ENCODE measurements at regions not wholly inside any gene's neighbourhood (a gene's known extent, or its start where the extent isn't known, plus 50 kb on each side); places are given as distances from the start of the nearest gene placed in this dataset.

- Histone ChIP-seq H3K79me1 (ENCODE audit: low read depth, low read length) (no peaks in the 10 kb centered on the region), H4K20me1 (replicated peaks in 1 of 2; ENCODE audit: control insufficient read depth in 1 of 2, insufficient read depth in 2 of 2, low read length in 2 of 2) (no peaks in the 10 kb centered on the region), H3K18ac (ENCODE audit: extremely low read depth, low read length) (no peak overlapping the region), H3K36me3 (ENCODE audit: control insufficient read depth in 2 of 4, insufficient read depth in 4 of 4, low read length in 3 of 4) (no peaks in the 10 kb centered on the region), H3K4me2 (ENCODE audit: insufficient read depth in 1 of 2, low read depth in 2 of 2, low read length in 2 of 2) (no peak overlapping the region), H2BK120ac (replicated peaks; ENCODE audit: low read depth, low read length) (no peak overlapping the region), H3K56ac (replicated peaks; ENCODE audit: insufficient read length, low read depth, low read length) (no peak overlapping the region), H3K23me2 (ENCODE audit: low read depth, low read length) (no peaks in the 10 kb centered on the region), H4K5ac (ENCODE audit: insufficient read length, low read depth, low read length) (no peak overlapping the region), H3K9ac (replicated peaks in 1 of 4; ENCODE audit: extremely low read depth in 1 of 4, low read depth in 3 of 4, low read length in 3 of 4) (no peak overlapping the region), H2BK5ac (ENCODE audit: low read depth, low read length) (no peak overlapping the region), H3K27me3 (replicated peaks in 1 of 4; ENCODE audit: control insufficient read depth in 3 of 4, extremely low read depth in 1 of 4, insufficient read depth in 3 of 4, low read length in 3 of 4) (no peaks in the 10 kb centered on the region; a peak in 2 of 7 replicates), H3K9me3 (ENCODE audit: insufficient read depth in 2 of 2, low read depth in 1 of 2, low read length in 1 of 2) (no peaks in the 10 kb centered on the region), H2BK20ac (ENCODE audit: low read length) (no peak overlapping the region), H2AK5ac (ENCODE audit: low read depth, low read length) (no peak overlapping the region), H2BK12ac (ENCODE audit: low read depth, low read length) (no peak overlapping the region), H3K4me3 (ENCODE audit: extremely low read depth in 1 of 4, insufficient read depth in 2 of 4, low read depth in 3 of 4, low read length in 4 of 4) (no peak overlapping the region), H3K14ac (ENCODE audit: insufficient read length) (no peak overlapping the region), H4K91ac (replicated peaks; ENCODE audit: insufficient read length, low read length) (no peak overlapping the region), H3K79me2 (ENCODE audit: control insufficient read depth in 1 of 2, insufficient read depth in 2 of 2, low read length in 2 of 2) (no peaks in the 10 kb centered on the region), H4K8ac (ENCODE audit: extremely low read depth, insufficient read depth, low read length) (no peak overlapping the region), H3K4me1 (replicated peaks in 1 of 4; ENCODE audit: control insufficient read depth in 3 of 4, insufficient read depth in 4 of 4, low read length in 3 of 4) (no peaks in the 10 kb centered on the region), H3K27ac (ENCODE audit: low read depth, low read length) (no peak overlapping the region), H3K23ac (ENCODE audit: insufficient read length) (no peak overlapping the region), H3K4ac (replicated peaks; ENCODE audit: insufficient read length, low read depth, low read length) (no peak overlapping the region), H2BK15ac (ENCODE audit: low read length) (no peak overlapping the region), H2AFZ (ENCODE audit: low read length) (no peak overlapping the region)
- WGBS, 2 experiments (ENCODE audit: extremely low coverage in 1 of 2, insufficient coverage in 1 of 2, insufficient read length in 1 of 2, insufficient replicate concordance in 2 of 2, low coverage in 1 of 2, low lambda C conversion rate in 2 of 2, missing lambda C conversion rate in 1 of 2): 97% methylated on average over 7 of the region's 7 CpGs; no CpG with 5 or more reads in 1 of the 2 experiments
- no peak for DNase-seq (ENCODE audit: low read depth in 1 of 2, low spot score in 2 of 2)
- POLR2A ChIA-PET (ENCODE audit: partially characterized antibody): no interaction called here
- FAIRE-seq: no peak
- CTCF ChIA-PET (ENCODE audit: partially characterized antibody): interaction anchor here (0.8 to 1.5 kb wide), 5 partner anchors 12 to 964 kb away, joined by 3 to 7 read pairs (median 3); no protein-coding TSS in a partner anchor
- no peak for TF ChIP-seq KDM4A (IDR thresholded peaks at IDR 0.05; ENCODE audit: low read depth, low read length, severe bottlenecking)
- TF ChIP-seq, protein P1, sequence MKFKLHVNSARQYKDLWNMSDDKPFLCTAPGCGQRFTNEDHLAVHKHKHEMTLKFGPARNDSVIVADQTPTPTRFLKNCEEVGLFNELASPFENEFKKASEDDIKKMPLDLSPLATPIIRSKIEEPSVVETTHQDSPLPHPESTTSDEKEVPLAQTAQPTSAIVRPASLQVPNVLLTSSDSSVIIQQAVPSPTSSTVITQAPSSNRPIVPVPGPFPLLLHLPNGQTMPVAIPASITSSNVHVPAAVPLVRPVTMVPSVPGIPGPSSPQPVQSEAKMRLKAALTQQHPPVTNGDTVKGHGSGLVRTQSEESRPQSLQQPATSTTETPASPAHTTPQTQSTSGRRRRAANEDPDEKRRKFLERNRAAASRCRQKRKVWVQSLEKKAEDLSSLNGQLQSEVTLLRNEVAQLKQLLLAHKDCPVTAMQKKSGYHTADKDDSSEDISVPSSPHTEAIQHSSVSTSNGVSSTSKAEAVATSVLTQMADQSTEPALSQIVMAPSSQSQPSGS (IDR thresholded peaks at IDR 0.05; ENCODE audit: low read length): no peak
- TF ChIP-seq, protein P2, sequence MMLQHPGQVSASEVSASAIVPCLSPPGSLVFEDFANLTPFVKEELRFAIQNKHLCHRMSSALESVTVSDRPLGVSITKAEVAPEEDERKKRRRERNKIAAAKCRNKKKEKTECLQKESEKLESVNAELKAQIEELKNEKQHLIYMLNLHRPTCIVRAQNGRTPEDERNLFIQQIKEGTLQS (IDR thresholded peaks at IDR 0.05; ENCODE audit: insufficient read depth, low read depth, low read length): no peak
- no peak for TF ChIP-seq TAF1 (IDR thresholded peaks at IDR 0.05; ENCODE audit: low read depth, low read length)
- TF ChIP-seq ASH2L (IDR thresholded peaks at IDR 0.05; ENCODE audit: low read length): no peak
- no peak for TF ChIP-seq HDAC6 (IDR thresholded peaks at IDR 0.05; ENCODE audit: low read depth, low read length)
- no peak for TF ChIP-seq SP4 (IDR thresholded peaks at IDR 0.05; ENCODE audit: low read length)
- no peak for TF ChIP-seq NANOG (IDR thresholded peaks at IDR 0.05; ENCODE audit: insufficient read depth, low read depth, low read length, poor library complexity, severe bottlenecking)
- TF ChIP-seq POU5F1 (IDR thresholded peaks at IDR 0.05; ENCODE audit: low read depth, low read length): no peak
- TF ChIP-seq CBX5 (IDR thresholded peaks at IDR 0.05; ENCODE audit: low read depth, low read length): no peak
- no peak for TF ChIP-seq NRF1 (IDR thresholded peaks at IDR 0.05; ENCODE audit: low read depth, low read length)
Observed at GRCh38 chr7:47194516-47195057, 387.3 kb downstream of the TNS3 start.

Data from H1 (cell line).